ENCODE measurements at regions not wholly inside any gene's neighbourhood (a gene's known extent, or its start where the extent isn't known, plus 50 kb on each side); places are given as distances from the start of the nearest gene placed in this dataset.

DNA sequence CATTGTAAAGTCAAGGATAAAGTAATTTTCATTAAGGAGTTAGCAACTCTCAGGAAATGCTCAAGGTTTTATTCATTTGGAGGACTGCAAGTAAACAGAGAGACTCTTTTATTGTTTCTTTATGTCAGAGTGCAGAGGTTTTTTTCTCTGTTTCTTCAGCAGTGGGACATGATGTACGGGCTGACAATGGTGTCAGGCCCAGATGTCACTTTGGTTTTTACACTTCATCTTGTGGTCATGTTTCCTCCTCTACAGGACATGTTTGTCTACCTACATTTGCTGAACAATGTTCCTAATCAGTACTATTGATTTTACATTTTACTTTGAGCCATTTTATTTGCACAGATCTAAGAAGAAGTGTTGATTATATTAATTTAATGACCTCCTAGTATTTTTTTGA is 72.8 kb upstream of the PARP8 start:
- TF ChIP-seq, protein P1, sequence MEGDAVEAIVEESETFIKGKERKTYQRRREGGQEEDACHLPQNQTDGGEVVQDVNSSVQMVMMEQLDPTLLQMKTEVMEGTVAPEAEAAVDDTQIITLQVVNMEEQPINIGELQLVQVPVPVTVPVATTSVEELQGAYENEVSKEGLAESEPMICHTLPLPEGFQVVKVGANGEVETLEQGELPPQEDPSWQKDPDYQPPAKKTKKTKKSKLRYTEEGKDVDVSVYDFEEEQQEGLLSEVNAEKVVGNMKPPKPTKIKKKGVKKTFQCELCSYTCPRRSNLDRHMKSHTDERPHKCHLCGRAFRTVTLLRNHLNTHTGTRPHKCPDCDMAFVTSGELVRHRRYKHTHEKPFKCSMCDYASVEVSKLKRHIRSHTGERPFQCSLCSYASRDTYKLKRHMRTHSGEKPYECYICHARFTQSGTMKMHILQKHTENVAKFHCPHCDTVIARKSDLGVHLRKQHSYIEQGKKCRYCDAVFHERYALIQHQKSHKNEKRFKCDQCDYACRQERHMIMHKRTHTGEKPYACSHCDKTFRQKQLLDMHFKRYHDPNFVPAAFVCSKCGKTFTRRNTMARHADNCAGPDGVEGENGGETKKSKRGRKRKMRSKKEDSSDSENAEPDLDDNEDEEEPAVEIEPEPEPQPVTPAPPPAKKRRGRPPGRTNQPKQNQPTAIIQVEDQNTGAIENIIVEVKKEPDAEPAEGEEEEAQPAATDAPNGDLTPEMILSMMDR (conservative IDR thresholded peaks at IDR 0.05) = no peak
- no peak for TF ChIP-seq EZH2 (IDR thresholded peaks at IDR 0.05; ENCODE audit: low read depth)

Data from PC-9 (cell line).